ENCODE measurements at regions not wholly inside any gene's neighbourhood (a gene's known extent, or its start where the extent isn't known, plus 50 kb on each side); places are given as distances from the start of the nearest gene placed in this dataset.

GRCh38 chr9:92187390-92187789 lies 72.2 kb upstream of the SPTLC1 start:
- no peak for DNase-seq (ENCODE audit: low read depth, low spot score)

GRCh38 chr9:92186631-92187030 lies 71.4 kb upstream of the SPTLC1 start:
- DNase-seq (ENCODE audit: low read depth, low spot score) = no peak

More at GRCh38 chr9:92187390-92187789, 72.2 kb upstream of the SPTLC1 start:
- H3K27ac ChIP-seq = no peak overlapping the region

GRCh38 chr9:92185681-92186080 lies 70.5 kb upstream of the SPTLC1 start:
- H3K27ac ChIP-seq = no peak overlapping the region

More at GRCh38 chr9:92186631-92187030, 71.4 kb upstream of the SPTLC1 start:
- H3K27ac ChIP-seq = no peak overlapping the region

GRCh38 chr9:92185096-92185495 lies 69.9 kb upstream of the SPTLC1 start:
- no peak overlapping the region for H3K27ac ChIP-seq

More at GRCh38 chr9:92185681-92186080, 70.5 kb upstream of the SPTLC1 start:
- DNase-seq (ENCODE audit: low read depth, low spot score) = no peak

GRCh38 chr9:92184041-92184564 lies 68.9 kb upstream of the SPTLC1 start:
- H3K27ac ChIP-seq = no peak overlapping the region
- DNase-seq (ENCODE audit: low read depth, low spot score) = no peak

More at GRCh38 chr9:92185096-92185495, 69.9 kb upstream of the SPTLC1 start:
- no peak for DNase-seq (ENCODE audit: low read depth, low spot score)

- no peak overlapping the region for H3K27ac ChIP-seq
Observed at GRCh38 chr9:92183449-92183848, 68.2 kb upstream of the SPTLC1 start.

GRCh38 chr9:92181296-92181695 lies 66.1 kb upstream of the SPTLC1 start:
- no peak for DNase-seq (ENCODE audit: low read depth, low spot score)
- no peak overlapping the region for H3K27ac ChIP-seq

More at GRCh38 chr9:92183449-92183848, 68.2 kb upstream of the SPTLC1 start:
- DNase-seq (ENCODE audit: low read depth, low spot score) = no peak

- no peak for DNase-seq (ENCODE audit: low read depth, low spot score)
- no peak overlapping the region for H3K27ac ChIP-seq
Observed at GRCh38 chr9:92180669-92181181, 65.5 kb upstream of the SPTLC1 start.

GRCh38 chr9:92180002-92180400 lies 64.8 kb upstream of the SPTLC1 start:
- no peak for DNase-seq (ENCODE audit: low read depth, low spot score)

GRCh38 chr9:92179286-92180001 lies 64.2 kb upstream of the SPTLC1 start:
- H3K27ac ChIP-seq = no peak overlapping the region
- DNase-seq (ENCODE audit: low read depth, low spot score) = no peak

More at GRCh38 chr9:92180002-92180400, 64.8 kb upstream of the SPTLC1 start:
- H3K27ac ChIP-seq = no peak overlapping the region

GRCh38 chr9:92177591-92177990 lies 62.4 kb upstream of the SPTLC1 start:
- no peak overlapping the region for H3K27ac ChIP-seq
- DNase-seq (ENCODE audit: low read depth, low spot score) = no peak

GRCh38 chr9:92176800-92177185 lies 61.6 kb upstream of the SPTLC1 start:
- no peak overlapping the region for H3K27ac ChIP-seq
- DNase-seq (ENCODE audit: low read depth, low spot score) = no peak

- no peak for DNase-seq (ENCODE audit: low read depth, low spot score)
- no peak overlapping the region for H3K27ac ChIP-seq
Observed at GRCh38 chr9:92176068-92176799, 61.0 kb upstream of the SPTLC1 start.

GRCh38 chr9:92175441-92175840 lies 60.2 kb upstream of the SPTLC1 start:
- H3K27ac ChIP-seq = no peak overlapping the region
- no peak for DNase-seq (ENCODE audit: low read depth, low spot score)

- H3K27ac ChIP-seq = no peak overlapping the region
- DNase-seq (ENCODE audit: low read depth, low spot score) = no peak
Observed at GRCh38 chr9:92173318-92173717, 58.1 kb upstream of the SPTLC1 start.

GRCh38 chr9:92171822-92172221 lies 56.6 kb upstream of the SPTLC1 start:
- no peak for DNase-seq (ENCODE audit: low read depth, low spot score)
- H3K27ac ChIP-seq = no peak overlapping the region

GRCh38 chr9:92171281-92171680 lies 56.1 kb upstream of the SPTLC1 start:
- H3K27ac ChIP-seq = no peak overlapping the region
- no peak for DNase-seq (ENCODE audit: low read depth, low spot score)

GRCh38 chr9:92170848-92171247 lies 55.6 kb upstream of the SPTLC1 start:
- no peak for DNase-seq (ENCODE audit: low read depth, low spot score)
- no peak overlapping the region for H3K27ac ChIP-seq

- no peak for DNase-seq (ENCODE audit: low read depth, low spot score)
- no peak overlapping the region for H3K27ac ChIP-seq
Observed at GRCh38 chr9:92165484-92165883, 50.3 kb upstream of the SPTLC1 start.

All from epithelial cell of prostate (primary cell).